NK-92 treated with Interleukin-12 subunit alpha and Interleukin-12 subunit beta, amount 100 ng/mL, for 24 hours (cell line): ENCODE measurements at regions not wholly inside any gene's neighbourhood (a gene's known extent, or its start where the extent isn't known, plus 50 kb on each side); places are given as distances from the start of the nearest gene placed in this dataset.
"Not testable (repeated sequence)": the region's sequence is repeated elsewhere in the genome, so short reads cannot be mapped to it uniquely, and the experiment has no call there.

ENCODE experiments used
- DNase-seq: peaks from one replicate; lab custom pipeline; 2025; lab: John Stamatoyannopoulos, UW

- DNase-seq, result no peak
Observed at GRCh38 chr12:89289720-89290119, 62.6 kb downstream of the DUSP6 start.

- DNase-seq, result no peak
Observed at GRCh38 chr12:89288959-89289358, 63.3 kb downstream of the DUSP6 start.

GRCh38 chr12:89286501-89286900, 65.8 kb downstream of the DUSP6 start:
- no peak for DNase-seq

- no peak for DNase-seq
Observed at GRCh38 chr12:89281539-89281867, 70.8 kb downstream of the DUSP6 start.

- DNase-seq, result no peak
Observed at GRCh38 chr12:89280833-89281538, 71.3 kb downstream of the DUSP6 start.

- DNase-seq, result no peak
Observed at GRCh38 chr12:89279499-89279898, 72.8 kb downstream of the DUSP6 start.

GRCh38 chr12:89278862-89279261, 73.4 kb downstream of the DUSP6 start:
- DNase-seq, result no peak

- no peak for DNase-seq
Observed at GRCh38 chr12:89278169-89278568, 74.1 kb downstream of the DUSP6 start.

GRCh38 chr12:89276860-89277259, 75.4 kb downstream of the DUSP6 start:
- no peak for DNase-seq

GRCh38 chr12:89273525-89273924, 78.8 kb downstream of the DUSP6 start:
- no peak for DNase-seq

- DNase-seq, result no peak
Observed at GRCh38 chr12:89270548-89270947, 81.8 kb downstream of the DUSP6 start.

GRCh38 chr12:89269174-89269573, 83.1 kb downstream of the DUSP6 start:
- DNase-seq, result no peak

GRCh38 chr12:89267404-89267803, 84.9 kb downstream of the DUSP6 start:
- no peak for DNase-seq

GRCh38 chr12:89266574-89267188, 85.6 kb downstream of the DUSP6 start:
- not testable (repeated sequence) for DNase-seq

- no peak for DNase-seq
Observed at GRCh38 chr12:89264837-89265236, 87.5 kb downstream of the DUSP6 start.

- DNase-seq, result no peak
Observed at GRCh38 chr12:89263900-89264299, 88.4 kb downstream of the DUSP6 start.

- DNase-seq, result no peak
Observed at GRCh38 chr12:89262855-89263552, 89.3 kb downstream of the DUSP6 start.

GRCh38 chr12:89261982-89262381, 90.3 kb downstream of the DUSP6 start:
- DNase-seq, result no peak

- no peak for DNase-seq
Observed at GRCh38 chr12:89260841-89261637, 91.3 kb downstream of the DUSP6 start.

GRCh38 chr12:89259821-89260220, 92.5 kb downstream of the DUSP6 start:
- DNase-seq, result no peak

GRCh38 chr12:89258240-89258969, 93.9 kb downstream of the DUSP6 start:
- DNase-seq, result no peak

- DNase-seq, result no peak
Observed at GRCh38 chr12:89257340-89257739, 95.0 kb downstream of the DUSP6 start.
